ENCODE measurements at regions not wholly inside any gene's neighbourhood (a gene's known extent, or its start where the extent isn't known, plus 50 kb on each side); places are given as distances from the start of the nearest gene placed in this dataset.

GRCh38 chr4:163808011-163808410, 313.5 kb downstream of the TMA16 start:
- Histone ChIP-seq H3K9me3 (no peaks in the 10 kb centered on the region), H3K4me1 (ENCODE audit: low read depth) (no peaks in the 10 kb centered on the region), H3K36me3 (ENCODE audit: low read depth) (no peaks in the 10 kb centered on the region), H3K4me3 (no peak overlapping the region)
- intact Hi-C loops (cut with DNase I, micrococcal nuclease): no loop called here
- DNase-seq (no peak), ATAC-seq (no peak)
- TF ChIP-seq, protein P1, sequence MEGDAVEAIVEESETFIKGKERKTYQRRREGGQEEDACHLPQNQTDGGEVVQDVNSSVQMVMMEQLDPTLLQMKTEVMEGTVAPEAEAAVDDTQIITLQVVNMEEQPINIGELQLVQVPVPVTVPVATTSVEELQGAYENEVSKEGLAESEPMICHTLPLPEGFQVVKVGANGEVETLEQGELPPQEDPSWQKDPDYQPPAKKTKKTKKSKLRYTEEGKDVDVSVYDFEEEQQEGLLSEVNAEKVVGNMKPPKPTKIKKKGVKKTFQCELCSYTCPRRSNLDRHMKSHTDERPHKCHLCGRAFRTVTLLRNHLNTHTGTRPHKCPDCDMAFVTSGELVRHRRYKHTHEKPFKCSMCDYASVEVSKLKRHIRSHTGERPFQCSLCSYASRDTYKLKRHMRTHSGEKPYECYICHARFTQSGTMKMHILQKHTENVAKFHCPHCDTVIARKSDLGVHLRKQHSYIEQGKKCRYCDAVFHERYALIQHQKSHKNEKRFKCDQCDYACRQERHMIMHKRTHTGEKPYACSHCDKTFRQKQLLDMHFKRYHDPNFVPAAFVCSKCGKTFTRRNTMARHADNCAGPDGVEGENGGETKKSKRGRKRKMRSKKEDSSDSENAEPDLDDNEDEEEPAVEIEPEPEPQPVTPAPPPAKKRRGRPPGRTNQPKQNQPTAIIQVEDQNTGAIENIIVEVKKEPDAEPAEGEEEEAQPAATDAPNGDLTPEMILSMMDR (IDR thresholded peaks at IDR 0.05): no peak

DNA sequence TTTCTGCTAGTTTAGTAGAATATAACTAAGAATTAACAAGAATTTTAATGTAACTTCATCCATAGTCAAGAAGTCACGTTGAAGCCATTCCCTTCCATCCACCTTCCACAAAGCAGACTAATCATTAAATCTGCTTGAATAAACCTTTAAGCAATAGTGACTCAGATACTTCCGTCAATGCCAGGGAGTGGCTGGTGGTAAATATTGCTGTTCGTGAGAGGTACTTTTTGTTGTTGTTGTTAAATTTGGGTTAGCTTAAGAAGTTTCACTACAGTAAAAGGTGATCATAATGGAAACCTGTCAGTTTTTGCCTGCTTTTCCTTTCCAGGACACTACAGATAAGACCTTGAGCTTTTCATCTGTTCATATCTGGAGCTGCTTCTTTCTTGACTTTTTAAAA, 316.3 kb downstream of the TMA16 start:
- H3K9me3 ChIP-seq: no peaks in the 10 kb centered on the region
- no peak overlapping the region for H3K4me3 ChIP-seq
- ATAC-seq (no peak), DNase-seq (no peak)
- no peaks in the 10 kb centered on the region for H3K4me1 ChIP-seq (ENCODE audit: low read depth)
- TF ChIP-seq, protein P1 (IDR thresholded peaks at IDR 0.05): no peak
- intact Hi-C loops (cut with DNase I, micrococcal nuclease): no loop called here
- H3K36me3 ChIP-seq (ENCODE audit: low read depth): no peaks in the 10 kb centered on the region

DNA sequence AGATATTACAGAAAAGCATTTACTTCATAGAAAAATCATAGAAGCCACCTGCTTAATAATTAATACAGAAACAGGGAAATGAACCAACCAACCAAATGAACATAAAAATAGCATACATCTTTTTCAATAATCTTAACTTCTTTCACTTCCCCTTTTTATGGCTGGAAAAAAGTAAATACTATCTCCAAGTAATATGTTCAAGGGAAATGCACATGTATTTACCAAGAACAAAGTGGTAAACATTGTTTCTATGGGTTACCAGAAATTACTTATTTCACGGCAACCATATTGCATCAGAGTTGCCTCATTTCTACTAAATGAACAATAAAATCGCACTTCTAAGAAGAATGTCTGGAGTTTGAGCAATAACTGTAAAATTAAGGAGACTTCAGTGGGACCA, 321.3 kb downstream of the TMA16 start:
- DNase-seq (no peak), ATAC-seq (no peak)
- Histone ChIP-seq H3K9me3 (no peaks in the 10 kb centered on the region), H3K4me1 (ENCODE audit: low read depth) (no peaks in the 10 kb centered on the region), H3K36me3 (ENCODE audit: low read depth) (no peaks in the 10 kb centered on the region), H3K4me3 (no peak overlapping the region)
- intact Hi-C loops (cut with DNase I, micrococcal nuclease): no loop called here
- TF ChIP-seq, protein P1 (IDR thresholded peaks at IDR 0.05): no peak

DNA sequence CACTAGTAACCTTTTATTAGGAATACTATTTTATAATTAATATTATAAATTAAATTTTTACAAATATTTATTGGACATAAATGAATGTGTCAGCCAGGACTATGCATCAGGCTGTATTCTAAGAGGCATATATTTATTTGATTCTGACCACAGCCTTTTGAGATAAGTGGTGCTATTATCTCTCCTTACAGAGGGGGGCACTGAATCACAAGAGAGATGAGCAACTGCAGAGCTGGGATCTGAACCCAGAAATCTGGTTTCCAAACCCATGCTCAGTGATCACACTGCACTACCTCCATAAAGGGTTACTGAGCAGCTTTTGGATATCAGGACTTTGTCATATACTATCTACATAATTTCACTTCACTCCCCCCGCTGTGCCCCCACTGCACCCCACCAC, 322.0 kb downstream of the TMA16 start:
- no peak overlapping the region for H3K4me3 ChIP-seq
- H3K9me3 ChIP-seq: no peaks in the 10 kb centered on the region

DNA sequence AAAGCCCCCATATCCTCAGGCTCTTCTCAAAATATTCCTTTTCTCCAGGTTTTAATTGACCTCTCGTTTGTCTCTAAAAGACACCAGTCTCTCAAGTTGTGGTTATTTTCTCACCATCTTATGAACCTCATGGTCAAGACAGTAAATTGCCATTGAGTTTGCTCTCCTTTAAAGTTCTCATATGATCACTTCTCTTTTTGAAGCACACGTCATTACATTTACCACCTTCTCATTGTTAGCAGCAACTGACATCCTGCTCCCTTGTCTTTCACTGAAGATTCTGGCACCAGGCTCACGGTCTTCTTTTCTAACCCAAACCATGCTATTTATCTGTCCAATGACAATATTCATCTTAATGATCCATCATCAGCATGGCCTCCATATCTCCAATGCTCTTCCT, 324.2 kb downstream of the TMA16 start:
- Histone ChIP-seq H3K36me3 (ENCODE audit: low read depth) (no peaks in the 10 kb centered on the region), H3K4me1 (ENCODE audit: low read depth) (no peaks in the 10 kb centered on the region), H3K9me3 (no peaks in the 10 kb centered on the region), H3K4me3 (no peak overlapping the region)
- no peak for ATAC-seq
- intact Hi-C loops (cut with DNase I, micrococcal nuclease): no loop called here
- DNase-seq: no peak
- TF ChIP-seq, protein P1 (IDR thresholded peaks at IDR 0.05): no peak

More for the DNA sequence above, 322.0 kb downstream of the TMA16 start:
- TF ChIP-seq, protein P1 (IDR thresholded peaks at IDR 0.05): no peak
- Histone ChIP-seq H3K36me3 (ENCODE audit: low read depth) (no peaks in the 10 kb centered on the region), H3K4me1 (ENCODE audit: low read depth) (no peaks in the 10 kb centered on the region)
- ATAC-seq: no peak
- intact Hi-C loops (cut with DNase I, micrococcal nuclease): no loop called here
- DNase-seq: no peak

GRCh38 chr4:163833669-163834068, 339.2 kb downstream of the TMA16 start:
- H3K9me3 ChIP-seq: no peaks in the 10 kb centered on the region
- intact Hi-C loops (cut with DNase I, micrococcal nuclease): no loop called here
- H3K4me3 ChIP-seq: no peak overlapping the region
- ATAC-seq (no peak), DNase-seq (no peak)
- H3K4me1 ChIP-seq (ENCODE audit: low read depth): no peaks in the 10 kb centered on the region
- TF ChIP-seq, protein P1 (IDR thresholded peaks at IDR 0.05): no peak
- H3K36me3 ChIP-seq (ENCODE audit: low read depth): no peaks in the 10 kb centered on the region
